ENCODE measurements at regions not wholly inside any gene's neighbourhood (a gene's known extent, or its start where the extent isn't known, plus 50 kb on each side); places are given as distances from the start of the nearest gene placed in this dataset.
A peak's percentile ranks its signal among the peaks of the same experiment; 100 is the strongest.

DNA sequence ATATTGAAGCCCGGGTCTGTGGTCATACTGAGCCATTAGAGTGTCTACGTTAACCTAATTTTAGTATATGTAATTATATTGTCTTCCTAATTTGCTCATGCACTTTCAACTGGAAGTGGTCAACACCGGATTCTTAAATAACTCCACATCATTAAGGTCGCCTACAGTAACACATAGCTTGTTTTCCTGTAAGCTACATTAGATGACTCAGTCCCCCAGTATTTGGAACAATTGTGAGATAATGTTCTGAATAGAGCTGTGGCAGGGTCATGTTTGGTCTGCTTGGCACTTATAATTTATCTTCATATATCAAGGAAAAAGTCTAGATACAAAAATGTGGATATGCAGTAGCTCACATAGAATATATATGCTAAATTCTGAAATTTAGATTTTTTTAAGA lies 486.2 kb downstream of the IGSF11 start:
- no peak for DNase-seq

DNA sequence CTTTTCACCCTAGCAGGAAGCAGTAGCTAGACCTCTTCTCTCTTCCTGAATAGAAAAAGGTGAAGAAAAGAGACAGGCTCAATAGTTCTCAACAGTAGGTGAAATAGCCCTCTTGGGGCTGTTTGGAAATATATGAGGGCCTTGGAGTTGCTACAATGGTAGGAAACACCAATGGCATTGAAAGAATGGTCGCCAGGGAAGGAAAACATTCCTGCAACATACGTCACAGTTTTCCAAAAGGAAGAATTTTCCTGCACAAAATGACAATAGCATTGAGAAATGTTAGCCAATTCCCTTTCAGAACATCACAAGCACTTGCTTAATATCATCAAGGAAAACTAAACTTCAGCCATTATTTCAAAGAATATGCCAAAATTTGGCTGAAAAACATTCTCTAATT lies 484.5 kb downstream of the IGSF11 start:
- no peak for DNase-seq

DNA sequence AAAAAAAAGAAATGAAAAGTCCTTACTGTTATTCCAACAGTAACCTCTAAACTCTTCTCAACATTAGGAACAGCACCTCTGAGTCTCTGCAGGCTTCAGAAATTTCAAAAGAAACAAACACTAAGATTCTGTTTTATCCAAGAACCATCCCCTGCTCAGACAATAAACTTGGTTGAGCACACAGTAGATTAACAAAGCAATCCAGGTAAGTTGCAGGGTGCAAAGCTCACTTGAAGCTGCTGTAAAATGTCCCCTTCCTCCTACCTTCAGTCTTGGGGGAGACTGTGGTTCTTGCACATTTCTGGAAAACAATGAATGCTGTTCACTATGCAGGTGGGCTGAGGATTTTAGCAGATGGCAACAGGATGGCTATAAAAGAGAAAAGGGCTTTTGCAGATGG lies 484.1 kb downstream of the IGSF11 start:
- no peak for DNase-seq

GRCh38 chr3:118554148-118554838 lies 480.4 kb downstream of the IGSF11 start:
- DNase-seq: no peak

DNA sequence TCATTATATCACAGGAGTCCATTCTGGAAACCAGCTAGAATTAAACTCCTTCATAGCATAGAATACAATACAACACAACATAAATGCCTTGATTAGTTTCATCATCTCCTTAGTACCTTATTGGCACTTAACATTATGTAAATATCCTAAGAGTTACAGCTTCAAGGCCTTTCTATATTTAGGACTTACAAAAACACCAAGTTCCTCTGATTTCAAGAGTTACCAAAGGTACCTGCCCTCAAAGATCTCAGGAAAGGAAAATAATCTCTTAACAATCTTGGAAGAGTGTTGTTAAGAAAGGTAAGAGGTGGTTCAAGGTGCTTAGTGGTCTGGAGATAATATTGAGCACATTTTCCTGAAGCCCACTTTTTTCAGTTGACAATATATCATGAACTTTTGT lies 477.7 kb downstream of the IGSF11 start:
- DNase-seq: no peak

GRCh38 chr3:118557513-118557912 lies 477.1 kb downstream of the IGSF11 start:
- no peak for DNase-seq

- no peak for DNase-seq
Measured at GRCh38 chr3:118559286-118559685, 475.4 kb downstream of the IGSF11 start.

- DNase-seq: no peak
Measured at GRCh38 chr3:118564800-118565199, 469.8 kb downstream of the IGSF11 start.

DNA sequence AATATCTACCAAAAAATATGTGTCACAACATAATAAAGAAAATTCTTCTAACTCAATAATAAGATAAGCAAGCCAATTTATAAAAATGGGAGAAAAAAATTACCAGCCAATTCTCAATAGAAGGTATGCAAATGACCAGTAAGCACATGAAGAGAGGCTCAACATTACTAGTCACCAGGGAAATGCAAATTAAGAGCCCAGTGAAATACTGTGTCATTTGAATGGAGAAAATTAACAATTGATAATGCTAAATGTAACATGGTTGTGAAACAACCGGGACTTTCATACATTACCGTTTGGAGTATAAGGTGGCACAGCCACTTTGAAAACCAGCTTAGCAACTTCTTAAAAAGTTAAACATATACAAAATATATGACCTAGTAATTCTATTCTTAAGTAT lies 460.7 kb downstream of the IGSF11 start:
- DNase-seq: no peak

- DNase-seq: no peak
Measured at GRCh38 chr3:118577055-118577777, 457.4 kb downstream of the IGSF11 start.

DNA sequence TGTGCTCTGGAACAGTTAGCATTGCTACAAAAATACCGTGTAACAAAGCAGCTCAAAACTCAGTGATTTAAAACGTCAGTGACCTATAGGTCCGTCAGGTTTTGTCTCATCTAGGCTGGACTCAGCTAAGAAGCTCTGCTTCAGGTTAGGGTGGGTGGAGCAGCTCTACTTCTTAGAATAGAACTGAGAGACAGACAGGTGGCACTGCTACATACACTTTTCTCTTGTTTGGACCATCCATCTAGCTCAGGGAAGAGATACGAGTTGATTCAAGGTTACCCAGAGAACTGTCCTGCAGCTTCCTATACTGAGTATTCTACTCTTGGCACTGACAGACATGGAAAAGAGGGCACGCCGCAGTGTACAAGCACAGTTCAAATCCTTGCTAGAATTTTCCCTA lies 456.1 kb downstream of the IGSF11 start:
- DNase-seq: no peak

DNA sequence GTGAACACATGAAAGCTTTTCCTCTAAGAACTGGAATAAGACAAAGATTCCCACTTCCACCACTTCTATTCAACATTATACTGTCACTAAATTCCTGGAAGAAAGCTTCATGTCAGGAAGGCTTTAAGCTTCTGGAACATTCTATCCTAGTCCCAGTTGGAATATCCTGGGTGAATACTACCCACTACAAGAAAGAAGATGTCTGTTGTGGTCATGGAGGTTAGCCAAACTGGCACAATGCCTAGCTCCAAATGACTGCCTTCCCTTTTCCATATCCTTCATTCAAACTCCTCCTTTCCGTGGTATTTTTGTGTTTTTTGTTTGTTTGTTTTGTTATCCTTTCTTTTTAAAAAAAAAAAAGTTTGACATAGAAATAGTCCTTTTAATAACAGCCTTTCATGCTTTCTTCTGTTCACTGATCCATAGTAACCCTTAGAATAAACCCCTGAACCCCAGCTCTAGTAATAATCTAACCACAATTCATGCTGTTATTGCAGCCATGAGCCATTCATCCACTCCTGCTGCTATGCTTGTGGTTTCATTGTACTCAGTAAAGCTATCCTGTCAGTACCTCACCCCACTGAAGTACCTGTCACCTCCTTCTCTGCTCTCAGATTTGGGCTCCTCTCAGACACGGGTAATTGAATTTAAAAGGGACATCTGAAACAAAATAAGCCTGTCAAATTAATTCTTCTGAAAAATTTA lies 447.5 kb downstream of the IGSF11 start:
- no peak for DNase-seq

GRCh38 chr3:118587847-118588246 lies 446.8 kb downstream of the IGSF11 start:
- no peak for DNase-seq

GRCh38 chr3:118593277-118593670 lies 441.4 kb downstream of the IGSF11 start:
- DNase-seq: no peak

- DNase-seq: no peak
Measured at GRCh38 chr3:118597184-118597583, 437.5 kb downstream of the IGSF11 start.

- DNase-seq: no peak
Measured at GRCh38 chr3:118607915-118608820, 426.5 kb downstream of the IGSF11 start.

GRCh38 chr3:118618247-118619040 lies 416.2 kb downstream of the IGSF11 start:
- no peak for DNase-seq

- DNase-seq: no peak
Measured at GRCh38 chr3:118626453-118626852, 408.2 kb downstream of the IGSF11 start.

- peak in 1 of 2 donors; percentile 4 for DNase-seq
Measured at GRCh38 chr3:118628704-118629341, 405.8 kb downstream of the IGSF11 start.

- no peak for DNase-seq
Measured at GRCh38 chr3:118629821-118630220, 404.8 kb downstream of the IGSF11 start.

DNA sequence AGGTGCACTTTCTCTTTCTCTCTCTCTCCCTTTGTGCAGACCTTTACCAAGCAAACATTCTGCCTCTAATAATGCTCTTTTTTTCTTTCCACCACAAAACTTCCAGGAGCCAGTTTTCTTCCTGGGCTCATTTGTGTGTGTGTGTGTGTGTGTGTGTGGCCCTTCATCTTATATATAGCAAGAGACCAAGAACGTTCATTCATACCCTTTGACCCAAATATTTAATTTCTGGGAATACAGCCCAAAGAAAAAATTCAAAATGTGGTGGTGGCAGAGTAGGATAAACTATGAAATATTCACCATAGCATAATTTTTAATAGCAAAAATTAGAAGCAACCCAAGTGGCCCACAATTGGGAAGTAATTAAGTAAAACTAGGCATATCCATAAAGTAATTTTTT lies 398.9 kb downstream of the IGSF11 start:
- no peak for DNase-seq

- no peak for DNase-seq
Measured at GRCh38 chr3:118636841-118637240, 397.8 kb downstream of the IGSF11 start.
